Spleen (tissue), 7 donors: ENCODE measurements at regions not wholly inside any gene's neighbourhood (a gene's known extent, or its start where the extent isn't known, plus 50 kb on each side); places are given as distances from the start of the nearest gene placed in this dataset.

Source experiments
- POLR2A ChIP-seq, 3 donors: fragments of 450-650 bp; IDR thresholded peaks; one replicate each; pipeline ENCODE4 v1.5.1; 2017; ENCODE audit warnings: antibody characterized with exemption in 3 of 3, mild to moderate bottlenecking in 1 of 3
- TF ChIP-seq, protein P1 (sequence below), 11 experiments: fragments of 200-600 bp in 7 of 11; fragments of 450-650 bp in 4 of 11; sonication (generic) in 4 of 11; IDR thresholded peaks in 8 of 11; conservative IDR thresholded peaks in 3 of 11; 1 replicate in 7 of 11; 2 replicates in 4 of 11; pipeline versions ENCODE4 v1.4.0 to v1.8.0; 2016 to 2021; ENCODE audit warnings: antibody characterized with exemption in 11 of 11, inconsistent platforms in 4 of 11, mild to moderate bottlenecking in 1 of 11
- donor health status: DM: no; HTN: no; CAD: no; lungs with moderate emphysema.
- donor health status: DM: no; HTN: no; CAD: no.
- donor health status: DM: no; HTN: no; CAD: no.

DNA sequence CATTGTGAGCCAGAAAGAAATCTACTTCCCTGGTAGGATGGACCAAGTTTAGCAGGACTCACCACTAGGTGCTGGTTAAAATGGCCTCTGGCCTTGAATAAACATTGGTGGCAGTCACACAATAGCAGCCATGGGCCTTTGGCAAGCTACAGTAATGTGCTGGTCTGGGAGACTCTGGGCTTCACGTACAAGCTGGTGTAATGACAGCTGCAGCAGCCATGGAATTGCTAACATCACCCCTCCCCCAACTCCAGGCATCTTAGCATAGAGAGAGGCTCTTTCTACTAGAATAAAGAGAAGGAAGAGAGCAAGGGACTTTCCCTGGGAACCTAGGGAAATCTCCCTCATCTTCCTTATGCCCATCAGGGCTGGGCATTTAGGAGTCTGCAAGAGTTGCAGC, 205.1 kb upstream of the SEMA3A start:
- TF ChIP-seq POLR2A (IDR thresholded peaks at IDR 0.05) = no peak
- TF ChIP-seq, protein P1, sequence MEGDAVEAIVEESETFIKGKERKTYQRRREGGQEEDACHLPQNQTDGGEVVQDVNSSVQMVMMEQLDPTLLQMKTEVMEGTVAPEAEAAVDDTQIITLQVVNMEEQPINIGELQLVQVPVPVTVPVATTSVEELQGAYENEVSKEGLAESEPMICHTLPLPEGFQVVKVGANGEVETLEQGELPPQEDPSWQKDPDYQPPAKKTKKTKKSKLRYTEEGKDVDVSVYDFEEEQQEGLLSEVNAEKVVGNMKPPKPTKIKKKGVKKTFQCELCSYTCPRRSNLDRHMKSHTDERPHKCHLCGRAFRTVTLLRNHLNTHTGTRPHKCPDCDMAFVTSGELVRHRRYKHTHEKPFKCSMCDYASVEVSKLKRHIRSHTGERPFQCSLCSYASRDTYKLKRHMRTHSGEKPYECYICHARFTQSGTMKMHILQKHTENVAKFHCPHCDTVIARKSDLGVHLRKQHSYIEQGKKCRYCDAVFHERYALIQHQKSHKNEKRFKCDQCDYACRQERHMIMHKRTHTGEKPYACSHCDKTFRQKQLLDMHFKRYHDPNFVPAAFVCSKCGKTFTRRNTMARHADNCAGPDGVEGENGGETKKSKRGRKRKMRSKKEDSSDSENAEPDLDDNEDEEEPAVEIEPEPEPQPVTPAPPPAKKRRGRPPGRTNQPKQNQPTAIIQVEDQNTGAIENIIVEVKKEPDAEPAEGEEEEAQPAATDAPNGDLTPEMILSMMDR (IDR thresholded peaks at IDR 0.05 in 8 of 11, conservative IDR thresholded peaks at IDR 0.05 in 3 of 11) = no peak
